ENCODE measurements at regions not wholly inside any gene's neighbourhood (a gene's known extent, or its start where the extent isn't known, plus 50 kb on each side); places are given as distances from the start of the nearest gene placed in this dataset.

DNA sequence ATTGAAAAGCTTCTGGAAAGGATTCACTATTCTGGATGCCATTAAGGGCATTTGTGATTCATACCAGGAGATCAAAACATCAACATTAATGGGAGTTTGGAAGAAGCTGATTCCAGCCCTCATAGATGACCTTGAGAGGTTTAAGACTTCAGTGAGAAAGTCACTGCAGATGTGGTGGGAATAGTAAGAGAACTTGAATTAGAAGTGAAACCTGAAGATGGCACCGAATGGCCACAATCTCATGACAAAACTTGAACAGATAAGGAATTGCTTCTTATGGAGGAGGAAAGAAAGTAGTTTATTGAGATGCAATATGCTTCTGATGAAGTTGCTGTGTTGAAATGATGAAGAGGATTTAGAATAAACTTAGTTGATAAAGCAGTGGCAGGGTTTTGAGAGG lies 254.6 kb upstream of the SLC24A2 start:
- DNase-seq (ENCODE audit: low read depth) = no peak
- TF ChIP-seq, protein P1, sequence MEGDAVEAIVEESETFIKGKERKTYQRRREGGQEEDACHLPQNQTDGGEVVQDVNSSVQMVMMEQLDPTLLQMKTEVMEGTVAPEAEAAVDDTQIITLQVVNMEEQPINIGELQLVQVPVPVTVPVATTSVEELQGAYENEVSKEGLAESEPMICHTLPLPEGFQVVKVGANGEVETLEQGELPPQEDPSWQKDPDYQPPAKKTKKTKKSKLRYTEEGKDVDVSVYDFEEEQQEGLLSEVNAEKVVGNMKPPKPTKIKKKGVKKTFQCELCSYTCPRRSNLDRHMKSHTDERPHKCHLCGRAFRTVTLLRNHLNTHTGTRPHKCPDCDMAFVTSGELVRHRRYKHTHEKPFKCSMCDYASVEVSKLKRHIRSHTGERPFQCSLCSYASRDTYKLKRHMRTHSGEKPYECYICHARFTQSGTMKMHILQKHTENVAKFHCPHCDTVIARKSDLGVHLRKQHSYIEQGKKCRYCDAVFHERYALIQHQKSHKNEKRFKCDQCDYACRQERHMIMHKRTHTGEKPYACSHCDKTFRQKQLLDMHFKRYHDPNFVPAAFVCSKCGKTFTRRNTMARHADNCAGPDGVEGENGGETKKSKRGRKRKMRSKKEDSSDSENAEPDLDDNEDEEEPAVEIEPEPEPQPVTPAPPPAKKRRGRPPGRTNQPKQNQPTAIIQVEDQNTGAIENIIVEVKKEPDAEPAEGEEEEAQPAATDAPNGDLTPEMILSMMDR (IDR thresholded peaks at IDR 0.05; ENCODE audit: control insufficient read depth, insufficient read depth, low read depth, low read length, missing control alignments) = no peak
- H3K4me3 ChIP-seq (ENCODE audit: control insufficient read depth, low read depth, low read length) = no peak overlapping the region

DNA sequence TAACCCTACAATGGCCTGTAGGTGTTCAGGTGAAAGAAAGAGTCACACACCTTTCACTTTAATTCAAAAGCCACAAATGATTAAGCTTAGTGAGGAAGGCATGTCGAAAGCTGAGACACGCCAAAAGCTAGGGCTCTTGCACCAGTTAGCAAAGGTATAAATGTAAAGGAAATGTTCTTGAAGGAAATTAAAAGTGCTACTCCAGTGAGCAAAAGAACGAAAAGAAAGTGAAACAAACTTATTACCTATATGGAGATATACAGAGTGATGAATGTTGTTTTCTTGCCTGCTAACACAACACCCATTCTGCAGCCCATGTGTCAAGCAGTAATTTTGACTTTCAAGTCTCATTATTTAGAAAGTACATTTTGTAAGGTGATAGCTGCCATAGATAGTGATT lies 254.2 kb upstream of the SLC24A2 start:
- H3K4me3 ChIP-seq (ENCODE audit: control insufficient read depth, low read depth, low read length) = no peak overlapping the region
- TF ChIP-seq, protein P1 (IDR thresholded peaks at IDR 0.05; ENCODE audit: control insufficient read depth, insufficient read depth, low read depth, low read length, missing control alignments) = no peak
- no peak for DNase-seq (ENCODE audit: low read depth)

DNA sequence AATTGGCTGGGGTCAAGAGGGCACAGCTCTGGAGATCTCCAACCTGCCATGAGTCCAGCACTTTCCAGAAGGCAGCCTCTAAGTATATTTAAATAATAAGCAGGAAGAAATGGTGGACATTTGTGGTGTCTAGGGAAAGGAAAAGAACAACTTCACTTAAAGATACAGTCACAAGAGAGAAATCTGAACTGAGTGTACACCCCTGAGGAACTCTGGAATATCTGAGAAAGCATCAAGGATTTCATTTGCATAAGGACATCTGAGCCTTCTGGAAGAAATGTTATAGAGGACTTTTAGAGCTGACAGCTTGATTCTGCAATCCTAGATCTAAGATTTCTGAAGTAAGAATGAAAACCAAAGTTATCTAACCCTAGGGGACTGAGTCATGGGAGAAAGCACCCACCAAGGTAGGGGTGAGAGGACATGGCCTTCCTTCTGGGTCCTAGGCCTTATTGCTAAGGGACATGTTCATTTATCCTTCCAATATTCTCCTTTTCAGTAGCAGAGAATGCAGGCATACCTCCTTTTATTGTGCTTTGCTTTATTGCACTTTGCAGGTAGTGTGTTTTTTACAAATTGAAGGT lies 253.4 kb upstream of the SLC24A2 start:
- H3K4me3 ChIP-seq (ENCODE audit: control insufficient read depth, low read depth, low read length) = no peak overlapping the region
- DNase-seq (ENCODE audit: low read depth) = no peak
- TF ChIP-seq, protein P1 (IDR thresholded peaks at IDR 0.05; ENCODE audit: control insufficient read depth, insufficient read depth, low read depth, low read length, missing control alignments) = no peak

- no peak for DNase-seq (ENCODE audit: low read depth)
- no peak overlapping the region for H3K4me3 ChIP-seq (ENCODE audit: control insufficient read depth, low read depth, low read length)
- TF ChIP-seq, protein P1 (IDR thresholded peaks at IDR 0.05; ENCODE audit: control insufficient read depth, insufficient read depth, low read depth, low read length, missing control alignments) = no peak
These were observed 252.9 kb upstream of the SLC24A2 start for GRCh38 chr9:20041697-20042081.

- no peak overlapping the region for H3K4me3 ChIP-seq (ENCODE audit: control insufficient read depth, low read depth, low read length)
- TF ChIP-seq, protein P1 (IDR thresholded peaks at IDR 0.05; ENCODE audit: control insufficient read depth, insufficient read depth, low read depth, low read length, missing control alignments) = no peak
- DNase-seq (ENCODE audit: low read depth) = no peak
These were observed 252.3 kb upstream of the SLC24A2 start for GRCh38 chr9:20040991-20041696.

DNA sequence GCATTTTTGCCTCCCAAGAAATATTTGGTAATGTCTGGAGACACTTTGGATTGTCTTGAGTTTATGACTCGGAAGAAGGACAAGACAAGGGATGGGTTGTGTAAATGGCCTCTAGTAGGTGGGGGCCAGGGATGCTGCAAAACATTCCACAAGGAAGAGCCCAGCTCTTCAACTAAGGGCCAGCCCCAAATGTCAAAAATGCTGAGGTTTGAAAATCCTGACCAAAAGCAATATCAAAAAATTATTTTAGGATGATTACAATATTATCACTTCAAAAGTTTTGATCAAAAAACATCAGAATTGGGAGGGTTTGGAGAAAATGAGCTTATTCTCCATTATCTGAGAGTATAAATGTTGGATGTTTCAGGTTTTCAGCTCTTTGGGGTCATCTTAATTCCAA lies 248.9 kb upstream of the SLC24A2 start:
- DNase-seq (ENCODE audit: low read depth) = no peak
- TF ChIP-seq, protein P1 (IDR thresholded peaks at IDR 0.05; ENCODE audit: control insufficient read depth, insufficient read depth, low read depth, low read length, missing control alignments) = no peak
- H3K4me3 ChIP-seq (ENCODE audit: control insufficient read depth, low read depth, low read length) = no peak overlapping the region

All from AG09309 (cell line).